NCI-H226 (cell line): ENCODE measurements at regions not wholly inside any gene's neighbourhood (a gene's known extent, or its start where the extent isn't known, plus 50 kb on each side); places are given as distances from the start of the nearest gene placed in this dataset.
"Not testable (repeated sequence)": the region's sequence is repeated elsewhere in the genome, so short reads cannot be mapped to it uniquely, and the experiment has no call there.

Experiments used
- DNase-seq: peaks from one replicate; pipeline ENCODE4 v3.0.0-alpha.2; 2015

- DNase-seq, result not testable (repeated sequence)
Observed at GRCh38 chr12:54105809-54106208, 52.2 kb downstream of the HOXC4 start.

GRCh38 chr12:54106252-54106651, 52.6 kb downstream of the HOXC4 start:
- DNase-seq, result not testable (repeated sequence)

GRCh38 chr12:54106803-54107579, 53.4 kb downstream of the HOXC4 start:
- not testable (repeated sequence) for DNase-seq

- peak; percentile 7 for DNase-seq
Observed at GRCh38 chr12:54112336-54112735, 58.7 kb downstream of the HOXC4 start.

- not testable (repeated sequence) for DNase-seq
Observed at GRCh38 chr12:54116055-54116454, 62.4 kb downstream of the HOXC4 start.

- not testable (repeated sequence) for DNase-seq
Observed at GRCh38 chr12:54117392-54117791, 63.8 kb downstream of the HOXC4 start.

GRCh38 chr12:54119082-54119481, 65.4 kb downstream of the HOXC4 start:
- DNase-seq, result not testable (repeated sequence)

- DNase-seq, result not testable (repeated sequence)
Observed at GRCh38 chr12:54123981-54124380, 64.8 kb downstream of the SMUG1 start.

- DNase-seq, result not testable (repeated sequence)
Observed at GRCh38 chr12:54125708-54126028, 63.1 kb downstream of the SMUG1 start.

GRCh38 chr12:54126029-54126695, 62.6 kb downstream of the SMUG1 start:
- no peak for DNase-seq

- DNase-seq, result no peak
Observed at GRCh38 chr12:54126696-54127537, 61.9 kb downstream of the SMUG1 start.

- DNase-seq, result no peak
Observed at GRCh38 chr12:54127538-54128259, 61.1 kb downstream of the SMUG1 start.

GRCh38 chr12:54128416-54128815, 60.4 kb downstream of the SMUG1 start:
- no peak for DNase-seq

GRCh38 chr12:54129028-54129903, 59.5 kb downstream of the SMUG1 start:
- DNase-seq, result no peak
